Esophagus squamous epithelium (tissue), 4 donors: ENCODE measurements at regions not wholly inside any gene's neighbourhood (a gene's known extent, or its start where the extent isn't known, plus 50 kb on each side); places are given as distances from the start of the nearest gene placed in this dataset.

ENCODE experiments used
- POLR2A ChIP-seq, 4 donors: fragments of 450-650 bp; IDR thresholded peaks; one replicate each; pipeline ENCODE4 v1.6.1; 2017; ENCODE audit warnings: antibody characterized with exemption in 4 of 4, mild to moderate bottlenecking in 4 of 4, moderate library complexity in 3 of 4
- TF ChIP-seq, protein P1 (sequence below), 6 experiments: fragments of 450-650 bp in 4 of 6; fragments of 200-600 bp in 2 of 6; sonication (generic) in 2 of 6; IDR thresholded peaks; one replicate each; pipeline ENCODE4 v1.5.1; 2016 to 2019; ENCODE audit warnings: antibody characterized with exemption in 6 of 6, mild to moderate bottlenecking in 4 of 6, moderate library complexity in 4 of 6

GRCh38 chrX:2609431-2610238, 81.5 kb upstream of the CD99 start:
- TF ChIP-seq, protein P1, sequence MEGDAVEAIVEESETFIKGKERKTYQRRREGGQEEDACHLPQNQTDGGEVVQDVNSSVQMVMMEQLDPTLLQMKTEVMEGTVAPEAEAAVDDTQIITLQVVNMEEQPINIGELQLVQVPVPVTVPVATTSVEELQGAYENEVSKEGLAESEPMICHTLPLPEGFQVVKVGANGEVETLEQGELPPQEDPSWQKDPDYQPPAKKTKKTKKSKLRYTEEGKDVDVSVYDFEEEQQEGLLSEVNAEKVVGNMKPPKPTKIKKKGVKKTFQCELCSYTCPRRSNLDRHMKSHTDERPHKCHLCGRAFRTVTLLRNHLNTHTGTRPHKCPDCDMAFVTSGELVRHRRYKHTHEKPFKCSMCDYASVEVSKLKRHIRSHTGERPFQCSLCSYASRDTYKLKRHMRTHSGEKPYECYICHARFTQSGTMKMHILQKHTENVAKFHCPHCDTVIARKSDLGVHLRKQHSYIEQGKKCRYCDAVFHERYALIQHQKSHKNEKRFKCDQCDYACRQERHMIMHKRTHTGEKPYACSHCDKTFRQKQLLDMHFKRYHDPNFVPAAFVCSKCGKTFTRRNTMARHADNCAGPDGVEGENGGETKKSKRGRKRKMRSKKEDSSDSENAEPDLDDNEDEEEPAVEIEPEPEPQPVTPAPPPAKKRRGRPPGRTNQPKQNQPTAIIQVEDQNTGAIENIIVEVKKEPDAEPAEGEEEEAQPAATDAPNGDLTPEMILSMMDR (IDR thresholded peaks at IDR 0.05): no peak
- TF ChIP-seq POLR2A (IDR thresholded peaks at IDR 0.05): no peak
